A549 (cell line): ENCODE measurements at regions not wholly inside any gene's neighbourhood (a gene's known extent, or its start where the extent isn't known, plus 50 kb on each side); places are given as distances from the start of the nearest gene placed in this dataset.

Source experiments
- CEBPB ChIP-seq, 2 experiments: fragments of >200 bp in 1 of 2; sonication (Bioruptor Twin) in 1 of 2; formaldehyde crosslinking in 1 of 2; IDR thresholded peaks; 2 replicates each; pipeline ENCODE4 v1.6.1; 2012 to 2016
- ESRRA ChIP-seq: fragments of 150-350 bp; IDR thresholded peaks from 2 replicates; pipeline ENCODE4 v1.6.1; 2014; ENCODE audit warnings: mild to moderate bottlenecking, low read length, borderline replicate concordance
- KDM1A ChIP-seq: fragments of 200-600 bp; sonication (generic); IDR thresholded peaks from 2 replicates; pipeline ENCODE4 v1.6.1; 2016; ENCODE audit warnings: low read depth, mild to moderate bottlenecking
- MAFK ChIP-seq: fragments of 450-650 bp; IDR thresholded peaks from 2 replicates; pipeline ENCODE4 v1.6.1; 2014; ENCODE audit not compliant: partially characterized antibody
- RAD21 ChIP-seq, 2 experiments: fragments of >200 bp in 1 of 2; sonication (Bioruptor Twin) in 1 of 2; formaldehyde crosslinking in 1 of 2; IDR thresholded peaks in 1 of 2; conservative IDR thresholded peaks in 1 of 2; 2 replicates in 1 of 2; 3 replicates in 1 of 2; pipeline ENCODE4 v1.6.1; 2012 to 2018; ENCODE audit warnings: inconsistent platforms in 1 of 2
- TF ChIP-seq, protein P1 (sequence below): fragments of >200 bp; sonication (Bioruptor Twin); formaldehyde crosslinking; IDR thresholded peaks from 3 replicates; pipeline ENCODE4 v1.5.1; 2016

- TF ChIP-seq ESRRA (no peak), MAFK (no peak), CEBPB (IDR thresholded peaks at IDR 0.05) (no peak), KDM1A (no peak), RAD21 (conservative IDR thresholded peaks at IDR 0.05 in 1 of 2, IDR thresholded peaks at IDR 0.05 in 1 of 2) (no peak)
- TF ChIP-seq, protein P1, sequence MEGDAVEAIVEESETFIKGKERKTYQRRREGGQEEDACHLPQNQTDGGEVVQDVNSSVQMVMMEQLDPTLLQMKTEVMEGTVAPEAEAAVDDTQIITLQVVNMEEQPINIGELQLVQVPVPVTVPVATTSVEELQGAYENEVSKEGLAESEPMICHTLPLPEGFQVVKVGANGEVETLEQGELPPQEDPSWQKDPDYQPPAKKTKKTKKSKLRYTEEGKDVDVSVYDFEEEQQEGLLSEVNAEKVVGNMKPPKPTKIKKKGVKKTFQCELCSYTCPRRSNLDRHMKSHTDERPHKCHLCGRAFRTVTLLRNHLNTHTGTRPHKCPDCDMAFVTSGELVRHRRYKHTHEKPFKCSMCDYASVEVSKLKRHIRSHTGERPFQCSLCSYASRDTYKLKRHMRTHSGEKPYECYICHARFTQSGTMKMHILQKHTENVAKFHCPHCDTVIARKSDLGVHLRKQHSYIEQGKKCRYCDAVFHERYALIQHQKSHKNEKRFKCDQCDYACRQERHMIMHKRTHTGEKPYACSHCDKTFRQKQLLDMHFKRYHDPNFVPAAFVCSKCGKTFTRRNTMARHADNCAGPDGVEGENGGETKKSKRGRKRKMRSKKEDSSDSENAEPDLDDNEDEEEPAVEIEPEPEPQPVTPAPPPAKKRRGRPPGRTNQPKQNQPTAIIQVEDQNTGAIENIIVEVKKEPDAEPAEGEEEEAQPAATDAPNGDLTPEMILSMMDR, result no peak
Observed at GRCh38 chr10:4437061-4437460, 388.9 kb upstream of the AKR1E2 start.
